K562 (cell line): ENCODE measurements at regions not wholly inside any gene's neighbourhood (a gene's known extent, or its start where the extent isn't known, plus 50 kb on each side); places are given as distances from the start of the nearest gene placed in this dataset.

Source experiments
- ATAC-seq: fragments of 200-7000 bp; cut with Tn5 transposase; 3 replicates; pipeline ENCODE4 v1.9.1; 2020; ENCODE audit warnings: moderate library complexity
- BruUV-seq: library from RNA; stranded (reverse); fragments of 400-500 nt; replicated peaks from 2 replicates; lab custom pipeline; 2021; lab: Mats Ljungman, UMichigan
- CTCF ChIA-PET: fragments of 300-600 bp; formaldehyde crosslinking; extraction: SDS; loops from one replicate; lab custom pipeline; 2021; ENCODE audit warnings: low intra/inter-chr PET ratio; lab: Yijun Ruan, JAX
- POLR2A ChIA-PET: fragments of 300-600, 350-650 bp; sonication (Branson Sonifier 250); formaldehyde crosslinking; extraction: SDS; loops from one replicate; lab custom pipeline; 2021; ENCODE audit warnings: antibody characterized with exemption, inconsistent platforms; lab: Yijun Ruan, JAX
- DNase-seq, 4 experiments: peaks; one replicate each; pipeline versions ENCODE4 v3.0.0 to v3.0.0-alpha.2; 2011 to 2018; ENCODE audit warnings: low spot score in 3 of 4, mixed read lengths in 3 of 4; ENCODE audit errors: extremely low read depth in 1 of 4
- FAIRE-seq: peaks from 2 replicates; lab custom pipeline; 2011; peaks lifted over from hg19 to GRCh38; lab: Jason Lieb, UNC
- H2AFZ ChIP-seq: 2 replicates; pipeline ENCODE4 v1.6.0; 2011; ENCODE audit warnings: low read depth, low read length, control low read depth, inconsistent platforms
- H3K27ac ChIP-seq: fragments of 200-600 bp; 3 replicates; pipeline ENCODE4 v1.8.0; 2011; ENCODE audit warnings: low read depth, mild to moderate bottlenecking, control low read depth, inconsistent platforms, low read length, moderate library complexity, mixed read lengths; ENCODE audit errors: extremely low read depth
- H3K27me3 ChIP-seq, 2 experiments: fragments of 300-600 bp in 1 of 2; 2 replicates in 1 of 2; 3 replicates in 1 of 2; pipeline versions ENCODE4 v1.6.0 to v1.8.0; 2011; ENCODE audit warnings: inconsistent platforms in 2 of 2, low read length in 2 of 2, mild to moderate bottlenecking in 1 of 2, mixed read lengths in 1 of 2, moderate library complexity in 1 of 2; ENCODE audit not compliant: control insufficient read depth in 2 of 2, insufficient read depth in 2 of 2
- H3K36me3 ChIP-seq: fragments of 300-600 bp; 3 replicates; pipeline ENCODE4 v1.8.0; 2011; ENCODE audit warnings: mild to moderate bottlenecking, low read length, inconsistent platforms; ENCODE audit not compliant: control insufficient read depth, insufficient read depth
- H3K4me1 ChIP-seq, 2 experiments: fragments of 200-600 bp in 1 of 2; replicated peaks in 1 of 2; 2 replicates in 1 of 2; 3 replicates in 1 of 2; pipeline versions ENCODE4 v1.5.1 to v1.8.0; 2011; ENCODE audit warnings: inconsistent platforms in 2 of 2, low read length in 2 of 2, mild to moderate bottlenecking in 1 of 2, mixed read lengths in 1 of 2, moderate library complexity in 1 of 2; ENCODE audit not compliant: control insufficient read depth in 2 of 2, insufficient read depth in 2 of 2
- H3K4me2 ChIP-seq: 2 replicates; pipeline ENCODE4 v1.6.1; 2011; ENCODE audit warnings: low read length, control low read depth, inconsistent platforms, mixed read lengths; ENCODE audit not compliant: insufficient read depth
- H3K4me3 ChIP-seq: fragments of 200-600 bp; sonication (generic), shearing (Covaris generic); 2 replicates; pipeline ENCODE4 v1.5.1; 2016; ENCODE audit warnings: control low read depth, inconsistent platforms
- H3K79me2 ChIP-seq: fragments of 200-600 bp; 3 replicates; pipeline ENCODE4 v1.8.0; 2011; ENCODE audit warnings: low read length, inconsistent platforms; ENCODE audit not compliant: control insufficient read depth, insufficient read depth
- H3K9ac ChIP-seq, 2 experiments: 2 replicates each; pipeline versions ENCODE4 v1.6.0 to v1.6.1; 2011; ENCODE audit warnings: low read depth in 2 of 2, low read length in 2 of 2, control low read depth in 1 of 2, inconsistent platforms in 1 of 2, mild to moderate bottlenecking in 1 of 2, mixed read lengths in 1 of 2; ENCODE audit not compliant: insufficient read depth in 1 of 2
- H3K9me1 ChIP-seq: one replicate; pipeline ENCODE4 v1.6.0; 2011; ENCODE audit warnings: inconsistent platforms, mild to moderate bottlenecking, low read length, moderate library complexity; ENCODE audit not compliant: control insufficient read depth, insufficient read depth
- H3K9me3 ChIP-seq: replicated peaks from 2 replicates; pipeline ENCODE4 v1.5.1; 2011; ENCODE audit warnings: low read depth, low read length, inconsistent platforms; ENCODE audit not compliant: control insufficient read depth, insufficient read depth
- H4K20me1 ChIP-seq: replicated peaks from 2 replicates; pipeline ENCODE4 v1.6.1; 2011; ENCODE audit warnings: low read length, inconsistent platforms, mixed read lengths; ENCODE audit not compliant: control insufficient read depth, insufficient read depth
- CHD1 ChIP-seq: fragments of 200-600 bp; sonication (generic); IDR thresholded peaks from one replicate; pipeline ENCODE4 v1.6.1; 2012; ENCODE audit warnings: mild to moderate bottlenecking, moderate library complexity, low read length, inconsistent platforms
- CREB1 ChIP-seq, 2 experiments: sonication (generic) in 1 of 2; formaldehyde crosslinking in 1 of 2; IDR thresholded peaks; 2 replicates each; pipeline versions ENCODE4 v1.6.1 to v1.8.0; 2012 to 2022; ENCODE audit warnings: inconsistent platforms in 1 of 2, mild to moderate bottlenecking in 1 of 2, missing genetic modification reagents in 1 of 2, moderate library complexity in 1 of 2
- CTBP1 ChIP-seq: fragments of 450-650 bp; IDR thresholded peaks from 2 replicates; pipeline ENCODE4 v1.6.1; 2016; ENCODE audit warnings: borderline replicate concordance
- DDX20 ChIP-seq: fragments of 450-650 bp; IDR thresholded peaks from 2 replicates; pipeline ENCODE4 v1.6.1; 2016; ENCODE audit warnings: missing genetic modification characterization, low read depth, mild to moderate bottlenecking, missing compliant biosample characterization, moderate library complexity
- EP300 ChIP-seq: IDR thresholded peaks from 2 replicates; pipeline ENCODE4 v1.6.1; 2012; ENCODE audit warnings: low read length, improper control_type of control experiment
- GATAD2B ChIP-seq: fragments of 450-650 bp; IDR thresholded peaks from 2 replicates; pipeline ENCODE4 v1.6.1; 2017; ENCODE audit warnings: mild to moderate bottlenecking, borderline replicate concordance
- HMGN3 ChIP-seq: IDR thresholded peaks from 2 replicates; pipeline ENCODE4 v1.6.1; 2011; ENCODE audit warnings: borderline replicate concordance, low read depth, mild to moderate bottlenecking, mixed read lengths, low read length; ENCODE audit not compliant: insufficient read length; ENCODE audit errors: extremely low read depth
- NR2C2 ChIP-seq, 2 experiments: fragments of 200-800 bp in 1 of 2; sonication (Bioruptor generic) in 1 of 2; sonication (generic) in 1 of 2; formaldehyde crosslinking in 1 of 2; IDR thresholded peaks; 2 replicates each; pipeline versions ENCODE4 v1.6.1 to v1.8.0; 2016 to 2022; ENCODE audit warnings: mild to moderate bottlenecking in 1 of 2, missing compliant biosample characterization in 1 of 2, missing genetic modification characterization in 1 of 2, missing genetic modification reagents in 1 of 2
- NRF1 ChIP-seq, 2 experiments: fragments of 450-650 bp; IDR thresholded peaks in 1 of 2; conservative IDR thresholded peaks in 1 of 2; 2 replicates each; pipeline ENCODE4 v1.6.1; 2014; ENCODE audit warnings: mild to moderate bottlenecking in 2 of 2
- PHF8 ChIP-seq: fragments of 200-600 bp; sonication (generic); IDR thresholded peaks from 2 replicates; pipeline ENCODE4 v1.6.1; 2012; ENCODE audit warnings: mixed run types, mild to moderate bottlenecking, inconsistent platforms, low read length, moderate library complexity, borderline replicate concordance
- POLR2G ChIP-seq: fragments of 200-400 bp; formaldehyde crosslinking; IDR thresholded peaks from 2 replicates; pipeline ENCODE4 v1.6.1; 2017; ENCODE audit warnings: low read depth, mild to moderate bottlenecking, antibody characterized with exemption, low read length, moderate library complexity
- RBBP5 ChIP-seq: fragments of 200-600 bp; sonication (generic); IDR thresholded peaks from 2 replicates; pipeline ENCODE4 v1.6.1; 2012; ENCODE audit warnings: borderline replicate concordance, mild to moderate bottlenecking, low read length, control low read depth, inconsistent platforms; ENCODE audit not compliant: insufficient read depth, poor library complexity, severe bottlenecking
- TAF1 ChIP-seq: IDR thresholded peaks from 2 replicates; pipeline ENCODE4 v1.6.1; 2011; ENCODE audit warnings: mild to moderate bottlenecking, low read length, moderate library complexity; ENCODE audit not compliant: insufficient read depth, control insufficient read depth, severe bottlenecking; ENCODE audit errors: extremely low read depth
- TGIF2 ChIP-seq: sonication (generic); formaldehyde crosslinking; IDR thresholded peaks from 2 replicates; pipeline ENCODE4 v1.8.1; 2022; ENCODE audit warnings: mild to moderate bottlenecking, missing genetic modification reagents, moderate library complexity
- WGBS: fragments of 100-300 bp; shearing (Covaris generic); methylation state at CpG from one replicate; pipeline ENCODE4 v1.1.6; 2016; ENCODE audit warnings: low coverage, mixed read lengths; ENCODE audit not compliant: insufficient coverage; ENCODE audit errors: missing lambda C conversion rate; 5-methylcytosine and 5-hydroxymethylcytosine counted together
- in situ Hi-C: fragments of 300-500 bp; cut with MboI; formaldehyde crosslinking; loops from 4 replicates; pipeline ENCODE4 v1.15.0; 2018; ENCODE audit warnings: inconsistent platforms, mixed read lengths
- intact Hi-C: fragments of 100-400 bp; cut with micrococcal nuclease; formaldehyde crosslinking; loops from 2 replicates; pipeline ENCODE4 v1.14.2; 2022
- TF ChIP-seq, protein P1 (sequence below), 2 experiments: IDR thresholded peaks; 2 replicates each; pipeline ENCODE4 v1.6.1; 2012; ENCODE audit warnings: improper control_type of control experiment in 2 of 2, low read depth in 2 of 2, low read length in 2 of 2, borderline replicate concordance in 1 of 2
- TF ChIP-seq, protein P2 (sequence below), 2 experiments: IDR thresholded peaks; 2 replicates each; pipeline ENCODE4 v1.6.1; 2011; ENCODE audit warnings: borderline replicate concordance in 1 of 2, control low read depth in 1 of 2, low read depth in 1 of 2, low read length in 1 of 2, mild to moderate bottlenecking in 1 of 2, mixed read lengths in 1 of 2, moderate library complexity in 1 of 2; ENCODE audit not compliant: insufficient read depth in 1 of 2, insufficient read length in 1 of 2, poor library complexity in 1 of 2, severe bottlenecking in 1 of 2; ENCODE audit errors: extremely low read depth in 1 of 2

DNA sequence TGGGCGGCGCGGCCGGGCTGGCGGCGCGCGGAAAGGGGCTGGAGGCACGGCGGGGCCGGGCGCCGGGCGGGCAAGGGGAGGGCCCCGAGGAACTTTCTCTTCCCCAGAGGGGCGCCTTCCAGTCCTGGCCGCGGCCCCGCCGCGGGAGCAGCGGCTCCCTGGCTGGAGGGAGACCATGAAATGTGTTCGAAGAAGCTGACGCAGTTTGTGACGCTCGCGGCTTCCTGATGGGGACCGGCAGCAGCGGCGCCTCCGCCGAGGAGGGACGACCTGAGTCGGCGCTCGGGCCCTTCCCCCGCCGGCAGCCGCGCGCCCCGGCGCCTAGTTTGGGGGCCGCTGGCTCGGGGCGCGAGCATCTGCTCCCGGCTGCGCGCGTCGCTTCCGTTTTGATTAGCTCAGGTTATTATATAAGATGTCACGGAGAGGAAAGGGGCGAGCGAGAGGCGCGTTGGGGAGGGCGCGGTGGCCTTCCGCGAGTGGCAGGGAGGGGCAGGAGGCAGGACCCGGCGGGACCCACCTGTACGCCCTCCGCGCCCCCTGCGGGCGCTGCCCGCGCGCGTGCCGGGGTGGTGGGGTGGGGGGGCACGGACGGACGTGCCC lies 57.1 kb upstream of the PCGF5 start:
- Histone ChIP-seq H3K79me2 (peaks cover 51% of the 10 kb centered on the region), H3K36me3 (no peaks in the 10 kb centered on the region), H2AFZ (peak overlapping the region; percentile 74), H3K27me3 (no peaks in the 10 kb centered on the region), H3K4me1 (peaks cover 8 to 16% of the 10 kb centered on the region in 2 experiments; a peak in 4 of 5 replicates), H3K4me2 (peak overlapping the region; percentile 67), H3K27ac (peak overlapping the region; percentile 81), H3K9ac (peak overlapping the region; percentile 71 to 96), H3K9me1 (no peaks in the 10 kb centered on the region), H4K20me1 (peaks cover 7% of the 10 kb centered on the region), H3K9me3 (no peaks in the 10 kb centered on the region), H3K4me3 (peak overlapping the region; percentile 78)
- 2% methylated on average over 11 of the region's 77 CpGs for WGBS
- no TSS peak for BruUV-seq
- peak; percentile 42 to 53 (median 45) for DNase-seq
- ATAC-seq = peak; percentile 75
- intact Hi-C loops = loop anchor here (5.0 kb wide), 3 partner anchors 59 to 84 kb away; partner anchors contain the start of gene PCGF5
- FAIRE-seq = no peak
- in situ Hi-C loops = no loop called here
- CTCF ChIA-PET = no interaction called here
- POLR2A ChIA-PET = interaction anchor here (1.1 to 1.5 kb wide), 2 partner anchors 11 to 12 kb away, joined by 3 to 8 read pairs; no protein-coding TSS in a partner anchor
- TF ChIP-seq DDX20 (tag) (no peak), CREB1 (IDR thresholded peaks at IDR 0.05) (peak; percentile 26; the same call in 1 of the 2 replicates), CREB1 (CRISPR knock-in tag; IDR thresholded peaks at IDR 0.05) (no peak), CTBP1 (0 out of 2 replicates have a peak, but pooled peaks have one; percentile 35), POLR2G (peak; percentile 76), TGIF2 (CRISPR knock-in tag) (no peak), TAF1 (peak; percentile 13), RBBP5 (peak; percentile 68), PHF8 (peak; percentile 53; the same call in 1 of the 2 replicates), CHD1 (peak; percentile 27), NR2C2 (CRISPR knock-in tag; IDR thresholded peaks at IDR 0.05) (no peak), NR2C2 (tag; IDR thresholded peaks at IDR 0.05) (peak; percentile 63), GATAD2B (0 out of 2 replicates have a peak, but pooled peaks have one; percentile 20), NRF1 (conservative IDR thresholded peaks at IDR 0.05 in 1 of 2, IDR thresholded peaks at IDR 0.05 in 1 of 2) (peak in 1 of 2 experiments; percentile 42; a peak in 2 of 4 replicates), EP300 (no peak), HMGN3 (peak; percentile 44)
- TF ChIP-seq, protein P1, sequence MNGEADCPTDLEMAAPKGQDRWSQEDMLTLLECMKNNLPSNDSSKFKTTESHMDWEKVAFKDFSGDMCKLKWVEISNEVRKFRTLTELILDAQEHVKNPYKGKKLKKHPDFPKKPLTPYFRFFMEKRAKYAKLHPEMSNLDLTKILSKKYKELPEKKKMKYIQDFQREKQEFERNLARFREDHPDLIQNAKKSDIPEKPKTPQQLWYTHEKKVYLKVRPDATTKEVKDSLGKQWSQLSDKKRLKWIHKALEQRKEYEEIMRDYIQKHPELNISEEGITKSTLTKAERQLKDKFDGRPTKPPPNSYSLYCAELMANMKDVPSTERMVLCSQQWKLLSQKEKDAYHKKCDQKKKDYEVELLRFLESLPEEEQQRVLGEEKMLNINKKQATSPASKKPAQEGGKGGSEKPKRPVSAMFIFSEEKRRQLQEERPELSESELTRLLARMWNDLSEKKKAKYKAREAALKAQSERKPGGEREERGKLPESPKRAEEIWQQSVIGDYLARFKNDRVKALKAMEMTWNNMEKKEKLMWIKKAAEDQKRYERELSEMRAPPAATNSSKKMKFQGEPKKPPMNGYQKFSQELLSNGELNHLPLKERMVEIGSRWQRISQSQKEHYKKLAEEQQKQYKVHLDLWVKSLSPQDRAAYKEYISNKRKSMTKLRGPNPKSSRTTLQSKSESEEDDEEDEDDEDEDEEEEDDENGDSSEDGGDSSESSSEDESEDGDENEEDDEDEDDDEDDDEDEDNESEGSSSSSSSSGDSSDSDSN (IDR thresholded peaks at IDR 0.05; ENCODE audit: borderline replicate concordance in 1 of 2, low read depth in 2 of 2, low read length in 2 of 2) = peak; percentile 24 to 67; a peak in 2 of 4 replicates
- TF ChIP-seq, protein P2, sequence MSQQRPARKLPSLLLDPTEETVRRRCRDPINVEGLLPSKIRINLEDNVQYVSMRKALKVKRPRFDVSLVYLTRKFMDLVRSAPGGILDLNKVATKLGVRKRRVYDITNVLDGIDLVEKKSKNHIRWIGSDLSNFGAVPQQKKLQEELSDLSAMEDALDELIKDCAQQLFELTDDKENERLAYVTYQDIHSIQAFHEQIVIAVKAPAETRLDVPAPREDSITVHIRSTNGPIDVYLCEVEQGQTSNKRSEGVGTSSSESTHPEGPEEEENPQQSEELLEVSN (IDR thresholded peaks at IDR 0.05; ENCODE audit: borderline replicate concordance in 1 of 2, extremely low read depth in 1 of 2, insufficient read depth in 1 of 2, insufficient read length in 1 of 2, low read depth in 1 of 2, low read length in 1 of 2, poor library complexity in 1 of 2, severe bottlenecking in 1 of 2) = peak in 1 of 2 experiments; percentile 24
